ENCODE measurements at regions not wholly inside any gene's neighbourhood (a gene's known extent, or its start where the extent isn't known, plus 50 kb on each side); places are given as distances from the start of the nearest gene placed in this dataset.

DNA sequence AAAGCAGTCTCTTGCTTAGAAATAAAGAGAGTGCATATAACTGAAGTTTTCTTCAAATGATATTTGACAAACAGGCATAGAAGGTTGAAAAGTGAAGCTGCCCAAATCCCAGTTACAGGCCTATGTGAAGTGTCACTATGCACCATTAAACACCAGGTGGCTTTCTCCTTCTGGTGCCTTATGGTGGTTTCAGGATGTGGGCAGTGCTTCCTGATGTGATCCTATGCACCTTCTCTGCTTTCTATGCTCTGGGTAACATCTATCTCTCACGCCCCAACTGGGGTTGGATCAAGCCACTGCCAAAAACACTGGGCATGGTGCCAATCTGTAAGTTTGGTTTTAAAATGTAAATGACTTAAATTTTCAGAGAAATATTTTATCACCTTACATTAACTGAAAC is 744.7 kb downstream of the TUSC7 start:
- TF ChIP-seq CTCF (IDR thresholded peaks at IDR 0.05) (no peak), POLR2A (IDR thresholded peaks at IDR 0.05) (no peak)

Data from prostate gland (tissue), 2 donors.